Sigmoid colon (tissue), 6 donors: ENCODE measurements at regions not wholly inside any gene's neighbourhood (a gene's known extent, or its start where the extent isn't known, plus 50 kb on each side); places are given as distances from the start of the nearest gene placed in this dataset.

ENCODE experiments used
- DNase-seq: peaks from one replicate; pipeline ENCODE4 v3.0.0-alpha.2; 2019
- H3K27ac ChIP-seq, 4 donors: fragments of 200-600 bp; sonication (generic); one replicate each; pipeline ENCODE4 v1.5.1; 2016 to 2019; ENCODE audit warnings: mild to moderate bottlenecking in 1 of 4
- H3K27me3 ChIP-seq, 3 donors: fragments of 200-600 bp; sonication (generic); one replicate each; pipeline ENCODE4 v1.5.1; 2019; ENCODE audit warnings: mild to moderate bottlenecking in 1 of 3
- H3K36me3 ChIP-seq, 4 donors: fragments of 200-600 bp; sonication (generic); one replicate each; pipeline ENCODE4 v1.5.1; 2016 to 2019
- H3K4me1 ChIP-seq, 4 donors: fragments of 200-600 bp; sonication (generic); one replicate each; pipeline ENCODE4 v1.5.1; 2017 to 2019
- H3K4me3 ChIP-seq, 4 donors: fragments of 200-600 bp; sonication (generic); one replicate each; pipeline ENCODE4 v1.5.1; 2017 to 2019; ENCODE audit warnings: mild to moderate bottlenecking in 2 of 4, moderate library complexity in 1 of 4
- H3K9me3 ChIP-seq, 4 donors: fragments of 200-600 bp in 3 of 4; sonication (generic) in 3 of 4; one replicate each; pipeline versions ENCODE4 v1.5.1 to v1.6.1; 2013 to 2019
- EP300 ChIP-seq, 4 donors: sonication (generic); formaldehyde crosslinking; IDR thresholded peaks; one replicate each; pipeline ENCODE4 v1.6.1; 2017; ENCODE audit warnings: antibody characterized with exemption in 4 of 4
- POLR2A ChIP-seq, 2 donors: fragments of 450-650 bp; IDR thresholded peaks; one replicate each; pipeline ENCODE4 v1.6.1; 2016; ENCODE audit warnings: antibody characterized with exemption in 2 of 2, mild to moderate bottlenecking in 2 of 2, moderate library complexity in 2 of 2
- POLR2AphosphoS5 ChIP-seq, 4 donors: sonication (generic); formaldehyde crosslinking; IDR thresholded peaks; one replicate each; pipeline ENCODE4 v1.6.1; 2017; ENCODE audit warnings: antibody characterized with exemption in 4 of 4
- WGBS, 2 donors: extraction: QIAGEN DNeasy Blood & Tissue Kit; methylation state at CpG; one replicate each; pipeline ENCODE4 v1.1.7; 2013; 5-methylcytosine and 5-hydroxymethylcytosine counted together
- intact Hi-C: fragments of 100-400 bp; cut with DNase I; formaldehyde crosslinking; loops from one replicate; pipeline ENCODE4 v1.15.1; 2023
- TF ChIP-seq, protein P1 (sequence below), 4 experiments: fragments of 450-650 bp in 3 of 4; fragments of 200-600 bp in 1 of 4; IDR thresholded peaks; one replicate each; pipeline ENCODE4 v1.5.1; 2016 to 2019; ENCODE audit warnings: antibody characterized with exemption in 4 of 4, mild to moderate bottlenecking in 3 of 4, moderate library complexity in 2 of 4
- donor health status: healthy with polysubstance abuse.
- donor health status: healthy.

DNA sequence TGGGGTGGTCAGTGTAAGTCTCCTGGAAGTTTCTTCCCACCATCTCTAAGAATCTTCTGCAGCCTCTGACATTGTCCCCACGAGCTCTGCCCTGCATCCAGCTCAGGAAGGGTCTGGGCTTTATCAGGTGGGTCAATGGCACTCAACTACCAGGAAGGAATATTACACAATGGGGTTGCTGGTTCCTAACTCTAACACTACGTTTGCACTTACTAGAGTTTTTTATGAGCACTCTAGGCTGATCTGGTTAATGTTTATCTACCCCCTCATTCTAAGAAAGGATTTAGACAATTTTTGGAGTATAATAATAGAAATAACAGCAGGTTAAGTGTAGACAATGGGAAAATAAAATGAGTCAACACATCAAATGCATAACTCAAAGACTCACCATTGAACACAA lies 411.1 kb upstream of the RGMA start:
- no peak overlapping the region for H3K27ac ChIP-seq
- TF ChIP-seq POLR2AphosphoS5 (IDR thresholded peaks at IDR 0.05) = no peak
- TF ChIP-seq, protein P1, sequence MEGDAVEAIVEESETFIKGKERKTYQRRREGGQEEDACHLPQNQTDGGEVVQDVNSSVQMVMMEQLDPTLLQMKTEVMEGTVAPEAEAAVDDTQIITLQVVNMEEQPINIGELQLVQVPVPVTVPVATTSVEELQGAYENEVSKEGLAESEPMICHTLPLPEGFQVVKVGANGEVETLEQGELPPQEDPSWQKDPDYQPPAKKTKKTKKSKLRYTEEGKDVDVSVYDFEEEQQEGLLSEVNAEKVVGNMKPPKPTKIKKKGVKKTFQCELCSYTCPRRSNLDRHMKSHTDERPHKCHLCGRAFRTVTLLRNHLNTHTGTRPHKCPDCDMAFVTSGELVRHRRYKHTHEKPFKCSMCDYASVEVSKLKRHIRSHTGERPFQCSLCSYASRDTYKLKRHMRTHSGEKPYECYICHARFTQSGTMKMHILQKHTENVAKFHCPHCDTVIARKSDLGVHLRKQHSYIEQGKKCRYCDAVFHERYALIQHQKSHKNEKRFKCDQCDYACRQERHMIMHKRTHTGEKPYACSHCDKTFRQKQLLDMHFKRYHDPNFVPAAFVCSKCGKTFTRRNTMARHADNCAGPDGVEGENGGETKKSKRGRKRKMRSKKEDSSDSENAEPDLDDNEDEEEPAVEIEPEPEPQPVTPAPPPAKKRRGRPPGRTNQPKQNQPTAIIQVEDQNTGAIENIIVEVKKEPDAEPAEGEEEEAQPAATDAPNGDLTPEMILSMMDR (IDR thresholded peaks at IDR 0.05) = no peak
- no peak for TF ChIP-seq POLR2A (IDR thresholded peaks at IDR 0.05)
- TF ChIP-seq EP300 (IDR thresholded peaks at IDR 0.05) = no peak
- no peak for DNase-seq
- no peaks in the 10 kb centered on the region for H3K27me3 ChIP-seq
- H3K36me3 ChIP-seq = no peaks in the 10 kb centered on the region
- H3K4me1 ChIP-seq = peaks cover 0 to 7% (median 2%) of the 10 kb centered on the region in 4 donors
- 14 to 33% methylated on average over 2 of the region's 2 CpGs for WGBS, 2 donors
- no peak overlapping the region for H3K4me3 ChIP-seq
- intact Hi-C loops = no loop called here
- H3K9me3 ChIP-seq = no peaks in the 10 kb centered on the region

DNA sequence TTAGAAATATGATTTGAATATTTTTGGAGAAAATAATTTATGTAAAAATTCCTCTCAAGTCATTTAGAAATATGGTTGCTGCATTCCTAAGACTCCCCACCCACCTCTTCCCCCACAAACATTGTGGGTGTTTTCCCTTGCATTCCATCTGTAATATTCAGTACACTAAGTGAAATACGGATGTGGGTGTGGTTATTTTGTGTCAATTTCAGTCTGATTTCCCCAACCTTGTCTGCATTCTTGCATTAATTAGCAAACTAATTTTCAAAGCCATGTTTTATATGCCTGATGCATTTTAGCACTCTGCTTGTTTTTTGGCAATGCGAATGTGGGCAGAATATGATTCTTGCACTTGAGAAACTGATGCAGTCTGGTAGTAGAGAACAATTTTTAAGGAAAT lies 408.3 kb upstream of the RGMA start:
- no peaks in the 10 kb centered on the region for H3K9me3 ChIP-seq
- H3K4me1 ChIP-seq = peaks cover 0 to 7% (median 2%) of the 10 kb centered on the region in 4 donors
- H3K27me3 ChIP-seq = no peaks in the 10 kb centered on the region
- DNase-seq = no peak
- H3K36me3 ChIP-seq = no peaks in the 10 kb centered on the region
- intact Hi-C loops = no loop called here
- no peak overlapping the region for H3K4me3 ChIP-seq
- no peak overlapping the region for H3K27ac ChIP-seq
- TF ChIP-seq, protein P1 (IDR thresholded peaks at IDR 0.05) = no peak
- TF ChIP-seq POLR2AphosphoS5 (IDR thresholded peaks at IDR 0.05) (no peak), EP300 (IDR thresholded peaks at IDR 0.05) (no peak), POLR2A (IDR thresholded peaks at IDR 0.05) (no peak)
- 68 to 73% methylated on average over 2 of the region's 2 CpGs for WGBS, 2 donors

GRCh38 chr15:93496888-93497287 lies 407.9 kb upstream of the RGMA start:
- WGBS, 2 donors = 64 to 75% methylated on average over 5 of the region's 5 CpGs

GRCh38 chr15:93495799-93496637 lies 407.0 kb upstream of the RGMA start:
- TF ChIP-seq, protein P1 (IDR thresholded peaks at IDR 0.05) = no peak
- no peak for TF ChIP-seq POLR2A (IDR thresholded peaks at IDR 0.05)
- TF ChIP-seq EP300 (IDR thresholded peaks at IDR 0.05) = no peak
- no peak for TF ChIP-seq POLR2AphosphoS5 (IDR thresholded peaks at IDR 0.05)
- H3K27me3 ChIP-seq = no peaks in the 10 kb centered on the region
- H3K4me1 ChIP-seq = peaks cover 0 to 7% (median 2%) of the 10 kb centered on the region in 4 donors
- intact Hi-C loops = no loop called here
- H3K36me3 ChIP-seq = no peaks in the 10 kb centered on the region
- no peaks in the 10 kb centered on the region for H3K9me3 ChIP-seq
- H3K27ac ChIP-seq = no peak overlapping the region
- H3K4me3 ChIP-seq = no peak overlapping the region
- WGBS, 2 donors = 79 to 80% methylated on average over 9 of the region's 9 CpGs
- no peak for DNase-seq

More at GRCh38 chr15:93496888-93497287, 407.9 kb upstream of the RGMA start:
- no peak for TF ChIP-seq EP300 (IDR thresholded peaks at IDR 0.05)
- TF ChIP-seq POLR2AphosphoS5 (IDR thresholded peaks at IDR 0.05) = no peak
- TF ChIP-seq, protein P1 (IDR thresholded peaks at IDR 0.05) = no peak
- no peak for TF ChIP-seq POLR2A (IDR thresholded peaks at IDR 0.05)
- no peak for DNase-seq
- Histone ChIP-seq H3K4me3 (no peak overlapping the region), H3K36me3 (no peaks in the 10 kb centered on the region), H3K4me1 (peaks cover 0 to 7% (median 2%) of the 10 kb centered on the region in 4 donors), H3K9me3 (no peaks in the 10 kb centered on the region), H3K27me3 (no peaks in the 10 kb centered on the region), H3K27ac (no peak overlapping the region)
- intact Hi-C loops = no loop called here
